Midbrain (tissue), 1 donor: ENCODE measurements at regions not wholly inside any gene's neighbourhood (a gene's known extent, or its start where the extent isn't known, plus 50 kb on each side); places are given as distances from the start of the nearest gene placed in this dataset.

Experiments
- DNase-seq: peaks from one replicate; lab custom pipeline; 2025; lab: John Stamatoyannopoulos, UW

- DNase-seq = no peak
These were observed 64.8 kb downstream of the PDCL3 start for GRCh38 chr2:100627330-100628300.

- DNase-seq = no peak
These were observed 65.7 kb downstream of the PDCL3 start for GRCh38 chr2:100628506-100628905.

GRCh38 chr2:100629309-100629708, 66.5 kb downstream of the PDCL3 start:
- no peak for DNase-seq

- DNase-seq = no peak
These were observed 67.7 kb downstream of the PDCL3 start for GRCh38 chr2:100630473-100630977.

GRCh38 chr2:100632037-100632436, 69.2 kb downstream of the PDCL3 start:
- DNase-seq = no peak

GRCh38 chr2:100632759-100633158, 70.0 kb downstream of the PDCL3 start:
- no peak for DNase-seq

GRCh38 chr2:100639588-100640390, 77.0 kb downstream of the PDCL3 start:
- DNase-seq = no peak

- DNase-seq = peak; percentile 6
These were observed 77.8 kb downstream of the PDCL3 start for GRCh38 chr2:100640431-100641124.

GRCh38 chr2:100641125-100641435, 78.3 kb downstream of the PDCL3 start:
- DNase-seq = no peak

- no peak for DNase-seq
These were observed 79.6 kb downstream of the PDCL3 start for GRCh38 chr2:100642425-100642824.

GRCh38 chr2:100643467-100643866, 80.7 kb downstream of the PDCL3 start:
- DNase-seq = no peak

- no peak for DNase-seq
These were observed 81.2 kb downstream of the PDCL3 start for GRCh38 chr2:100643906-100644501.

- DNase-seq = no peak
These were observed 83.1 kb downstream of the PDCL3 start for GRCh38 chr2:100645695-100646429.

- no peak for DNase-seq
These were observed 84.9 kb downstream of the PDCL3 start for GRCh38 chr2:100647709-100648108.

- no peak for DNase-seq
These were observed 87.4 kb downstream of the PDCL3 start for GRCh38 chr2:100650151-100650550.

GRCh38 chr2:100653449-100654035, 90.7 kb downstream of the PDCL3 start:
- DNase-seq = no peak

GRCh38 chr2:100654611-100655010, 91.8 kb downstream of the PDCL3 start:
- DNase-seq = no peak

GRCh38 chr2:100655446-100655845, 92.7 kb downstream of the PDCL3 start:
- no peak for DNase-seq

GRCh38 chr2:100655936-100656534, 93.2 kb downstream of the PDCL3 start:
- no peak for DNase-seq

- DNase-seq = no peak
These were observed 95.2 kb downstream of the PDCL3 start for GRCh38 chr2:100658017-100658416.
